Keratinocyte (primary cell): ENCODE measurements at regions not wholly inside any gene's neighbourhood (a gene's known extent, or its start where the extent isn't known, plus 50 kb on each side); places are given as distances from the start of the nearest gene placed in this dataset.

ENCODE experiments used
- DNase-seq: peaks from one replicate; pipeline ENCODE4 v3.0.0-alpha.2; 2011; ENCODE audit warnings: low read depth, missing footprints, low spot score
- FAIRE-seq: peaks from 2 replicates; lab custom pipeline; 2011; peaks lifted over from hg19 to GRCh38; lab: Jason Lieb, UNC
- H2AFZ ChIP-seq: 2 replicates; pipeline ENCODE4 v1.6.0; 2012; ENCODE audit warnings: low read length, control low read depth, inconsistent platforms; ENCODE audit not compliant: control insufficient read depth
- H3K27ac ChIP-seq: 2 replicates; pipeline ENCODE4 v1.5.1; 2011; ENCODE audit warnings: low read length; ENCODE audit not compliant: control insufficient read depth, insufficient read depth
- H3K27me3 ChIP-seq: 3 replicates; pipeline ENCODE4 v1.6.0; 2011; ENCODE audit warnings: low read length; ENCODE audit not compliant: control insufficient read depth, insufficient read depth; ENCODE audit errors: extremely low read depth
- H3K36me3 ChIP-seq, 2 experiments: 2 replicates in 1 of 2; 3 replicates in 1 of 2; pipeline ENCODE4 v1.5.1; 2011; ENCODE audit warnings: low read length in 2 of 2, mild to moderate bottlenecking in 1 of 2; ENCODE audit not compliant: control insufficient read depth in 2 of 2, insufficient read depth in 2 of 2; ENCODE audit errors: extremely low read depth in 1 of 2
- H3K4me1 ChIP-seq: 3 replicates; pipeline ENCODE4 v1.5.1; 2011; ENCODE audit warnings: low read length; ENCODE audit not compliant: control insufficient read depth, insufficient read depth; ENCODE audit errors: extremely low read depth
- H3K4me2 ChIP-seq: 3 replicates; pipeline ENCODE4 v1.6.0; 2011; ENCODE audit warnings: low read depth, low read length; ENCODE audit not compliant: control insufficient read depth, insufficient read depth; ENCODE audit errors: extremely low read depth
- H3K4me3 ChIP-seq, 3 experiments: fragments of 200-600 bp in 1 of 3; sonication (generic) in 1 of 3; 2 replicates in 2 of 3; 3 replicates in 1 of 3; pipeline ENCODE4 v1.5.1; 2011 to 2016; ENCODE audit warnings: low read length in 3 of 3, mild to moderate bottlenecking in 3 of 3, control low read depth in 2 of 3, inconsistent platforms in 1 of 3, low read depth in 1 of 3, mixed read lengths in 1 of 3, mixed run types in 1 of 3, moderate library complexity in 1 of 3; ENCODE audit not compliant: control insufficient read depth in 2 of 3, insufficient read depth in 2 of 3; ENCODE audit errors: extremely low read depth in 1 of 3
- H3K79me2 ChIP-seq: 2 replicates; pipeline ENCODE4 v1.6.0; 2012; ENCODE audit warnings: low read length; ENCODE audit not compliant: control insufficient read depth, insufficient read depth
- H3K9ac ChIP-seq: 3 replicates; pipeline ENCODE4 v1.6.0; 2011; ENCODE audit warnings: low read length; ENCODE audit not compliant: control insufficient read depth, insufficient read depth; ENCODE audit errors: extremely low read depth
- H3K9me1 ChIP-seq: 3 replicates; pipeline ENCODE4 v1.6.0; 2011; ENCODE audit warnings: low read length; ENCODE audit not compliant: control insufficient read depth, insufficient read depth; ENCODE audit errors: extremely low read depth
- H3K9me3 ChIP-seq: 2 replicates; pipeline ENCODE4 v1.5.1; 2012; ENCODE audit warnings: low read depth, low read length; ENCODE audit not compliant: control insufficient read depth
- H4K20me1 ChIP-seq: 3 replicates; pipeline ENCODE4 v1.6.0; 2011; ENCODE audit warnings: low read length; ENCODE audit not compliant: control insufficient read depth, insufficient read depth; ENCODE audit errors: extremely low read depth
- EZH2 ChIP-seq: IDR thresholded peaks from one replicate; pipeline ENCODE4 v1.6.1; 2012; ENCODE audit warnings: inconsistent platforms, mild to moderate bottlenecking, low read length, moderate library complexity
- dilution Hi-C: fragments of 300-500 bp; cut with MboI; formaldehyde crosslinking; loops from one replicate; pipeline ENCODE4 v1.7.0; 2020; ENCODE audit warnings: low sequenced_read_pairs; ENCODE audit not compliant: extremely low pct_ligation_motif_present
- TF ChIP-seq, protein P1 (sequence below), 3 experiments: IDR thresholded peaks in 1 of 3; conservative IDR thresholded peaks in 1 of 3; optimal IDR thresholded peaks in 1 of 3; 2 replicates in 2 of 3; 3 replicates in 1 of 3; pipeline versions ENCODE3 to v1.5.1; 2011; ENCODE audit warnings: low read length in 3 of 3, mild to moderate bottlenecking in 3 of 3, moderate library complexity in 2 of 3, control low read depth in 1 of 3, inconsistent platforms in 1 of 3; ENCODE audit not compliant: insufficient read depth in 2 of 3; ENCODE audit errors: extremely low read depth in 1 of 3

- no peaks in the 10 kb centered on the region for H3K4me1 ChIP-seq
- no peak overlapping the region for H3K4me3 ChIP-seq
- H4K20me1 ChIP-seq, result no peaks in the 10 kb centered on the region
- no peak for DNase-seq
- H3K9me3 ChIP-seq, result peaks cover 4% of the 10 kb centered on the region
- no peak overlapping the region for H3K9ac ChIP-seq
- H3K79me2 ChIP-seq, result no peaks in the 10 kb centered on the region
- TF ChIP-seq, protein P1, sequence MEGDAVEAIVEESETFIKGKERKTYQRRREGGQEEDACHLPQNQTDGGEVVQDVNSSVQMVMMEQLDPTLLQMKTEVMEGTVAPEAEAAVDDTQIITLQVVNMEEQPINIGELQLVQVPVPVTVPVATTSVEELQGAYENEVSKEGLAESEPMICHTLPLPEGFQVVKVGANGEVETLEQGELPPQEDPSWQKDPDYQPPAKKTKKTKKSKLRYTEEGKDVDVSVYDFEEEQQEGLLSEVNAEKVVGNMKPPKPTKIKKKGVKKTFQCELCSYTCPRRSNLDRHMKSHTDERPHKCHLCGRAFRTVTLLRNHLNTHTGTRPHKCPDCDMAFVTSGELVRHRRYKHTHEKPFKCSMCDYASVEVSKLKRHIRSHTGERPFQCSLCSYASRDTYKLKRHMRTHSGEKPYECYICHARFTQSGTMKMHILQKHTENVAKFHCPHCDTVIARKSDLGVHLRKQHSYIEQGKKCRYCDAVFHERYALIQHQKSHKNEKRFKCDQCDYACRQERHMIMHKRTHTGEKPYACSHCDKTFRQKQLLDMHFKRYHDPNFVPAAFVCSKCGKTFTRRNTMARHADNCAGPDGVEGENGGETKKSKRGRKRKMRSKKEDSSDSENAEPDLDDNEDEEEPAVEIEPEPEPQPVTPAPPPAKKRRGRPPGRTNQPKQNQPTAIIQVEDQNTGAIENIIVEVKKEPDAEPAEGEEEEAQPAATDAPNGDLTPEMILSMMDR (optimal IDR thresholded peaks at IDR 0.05 in 1 of 3, IDR thresholded peaks at IDR 0.05 in 1 of 3, conservative IDR thresholded peaks at IDR 0.05 in 1 of 3; ENCODE audit: extremely low read depth in 1 of 3, insufficient read depth in 2 of 3, low read length in 3 of 3), result no peak
- TF ChIP-seq EZH2, result no peak
- H3K27ac ChIP-seq, result no peak overlapping the region
- FAIRE-seq, result no peak
- H3K4me2 ChIP-seq, result no peak overlapping the region
- no peaks in the 10 kb centered on the region for H3K36me3 ChIP-seq
- dilution Hi-C loops, result no loop called here
- no peak overlapping the region for H2AFZ ChIP-seq
- H3K27me3 ChIP-seq, result no peaks in the 10 kb centered on the region
- no peaks in the 10 kb centered on the region for H3K9me1 ChIP-seq
These were observed 1294.1 kb downstream of the UQCRFS1 start for GRCh38 chr19:27918818-27919217.

- TF ChIP-seq, protein P1 (optimal IDR thresholded peaks at IDR 0.05 in 1 of 3, IDR thresholded peaks at IDR 0.05 in 1 of 3, conservative IDR thresholded peaks at IDR 0.05 in 1 of 3; ENCODE audit: extremely low read depth in 1 of 3, insufficient read depth in 2 of 3, low read length in 3 of 3), result no peak
- no peak for TF ChIP-seq EZH2
- H3K4me2 ChIP-seq, result no peak overlapping the region
- no peaks in the 10 kb centered on the region for H3K9me1 ChIP-seq
- H3K79me2 ChIP-seq, result no peaks in the 10 kb centered on the region
- no peak for FAIRE-seq
- no peak overlapping the region for H2AFZ ChIP-seq
- dilution Hi-C loops, result no loop called here
- no peaks in the 10 kb centered on the region for H3K27me3 ChIP-seq
- no peaks in the 10 kb centered on the region for H3K36me3 ChIP-seq
- DNase-seq, result no peak
- no peak overlapping the region for H3K9ac ChIP-seq
- H3K4me3 ChIP-seq, result no peak overlapping the region
- H3K4me1 ChIP-seq, result no peaks in the 10 kb centered on the region
- peaks cover 6% of the 10 kb centered on the region for H3K9me3 ChIP-seq
- H4K20me1 ChIP-seq, result no peaks in the 10 kb centered on the region
- H3K27ac ChIP-seq, result no peak overlapping the region
These were observed 1301.6 kb downstream of the UQCRFS1 start for GRCh38 chr19:27911122-27911898.
